GM19455 (cell line): ENCODE measurements at regions not wholly inside any gene's neighbourhood (a gene's known extent, or its start where the extent isn't known, plus 50 kb on each side); places are given as distances from the start of the nearest gene placed in this dataset.

Source experiments
- ATAC-seq: cut with Tn5 transposase; IDR thresholded peaks from one replicate; pipeline ENCODE4 v1.9.1; 2021; ENCODE audit not compliant: unreplicated experiment

DNA sequence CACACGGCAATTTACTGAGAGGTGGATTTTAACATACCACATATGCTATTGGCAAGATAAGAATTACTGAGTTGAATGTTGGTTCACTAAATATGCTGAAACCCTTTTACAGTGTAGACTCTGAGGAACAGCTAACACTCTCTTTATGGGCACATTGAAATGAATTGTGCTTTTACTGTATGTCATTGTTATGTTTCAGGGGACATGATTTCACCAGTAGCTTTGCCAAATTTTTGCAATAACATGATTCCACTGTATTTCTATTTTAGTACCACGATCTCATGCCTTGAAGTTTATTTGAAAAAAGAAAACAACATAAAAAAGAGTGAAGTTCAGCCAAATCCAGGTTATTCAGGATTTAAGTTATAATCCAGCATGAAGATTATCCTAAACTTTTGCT lies 188.5 kb downstream of the HLX start:
- no peak for ATAC-seq

DNA sequence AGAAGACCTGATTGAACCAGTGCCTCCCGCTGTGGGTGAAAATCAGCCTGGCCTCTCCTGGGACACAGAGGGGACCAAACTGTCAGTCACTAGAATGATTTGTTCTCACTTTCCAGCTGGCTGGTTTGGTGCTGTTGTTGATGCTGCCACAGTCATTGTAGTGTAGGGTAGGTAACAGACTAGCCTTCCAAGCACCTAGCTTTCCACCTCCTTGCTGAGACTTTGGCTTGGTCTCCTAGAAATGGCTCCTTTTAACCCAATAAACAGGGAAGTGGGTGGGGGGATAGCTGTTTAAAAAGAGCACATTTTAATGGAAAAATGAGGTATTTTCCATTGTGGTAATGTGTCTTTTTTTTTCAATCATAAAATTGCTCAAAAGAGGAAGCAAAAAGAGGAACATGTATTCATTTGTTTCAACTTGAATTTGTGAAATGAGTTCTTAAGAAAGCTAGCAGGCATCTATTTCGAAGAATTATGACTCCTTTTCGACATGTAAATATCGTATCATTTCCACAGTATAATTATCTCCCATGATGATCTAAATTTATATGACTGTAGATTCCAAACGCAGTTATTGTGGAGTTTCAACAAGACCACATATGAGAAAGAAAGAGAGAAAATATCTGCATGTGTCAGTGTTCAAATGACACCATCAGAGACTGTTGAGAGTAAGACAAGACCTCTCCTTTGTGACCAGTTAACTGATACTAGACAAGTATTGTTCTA lies 190.1 kb downstream of the HLX start:
- ATAC-seq = peak; percentile 81

DNA sequence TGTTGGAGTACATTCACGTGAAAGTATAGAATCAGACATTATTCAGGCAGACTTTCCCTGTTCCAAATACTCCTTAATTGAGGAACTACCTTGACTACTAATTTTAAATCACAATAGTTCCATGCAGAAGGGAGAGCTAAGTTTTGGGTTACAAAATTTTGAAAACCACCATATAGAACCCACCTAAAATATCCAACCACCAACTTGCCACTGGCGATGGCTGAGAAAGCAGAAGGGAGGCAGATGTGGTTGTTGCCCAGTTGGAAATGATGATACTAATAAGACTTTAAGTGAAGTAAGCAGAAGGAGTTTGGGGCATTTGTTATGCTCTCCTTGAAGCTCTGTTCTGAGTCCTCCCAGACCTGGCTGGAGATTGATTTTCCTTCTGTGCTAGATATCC lies 190.7 kb downstream of the HLX start:
- no peak for ATAC-seq

DNA sequence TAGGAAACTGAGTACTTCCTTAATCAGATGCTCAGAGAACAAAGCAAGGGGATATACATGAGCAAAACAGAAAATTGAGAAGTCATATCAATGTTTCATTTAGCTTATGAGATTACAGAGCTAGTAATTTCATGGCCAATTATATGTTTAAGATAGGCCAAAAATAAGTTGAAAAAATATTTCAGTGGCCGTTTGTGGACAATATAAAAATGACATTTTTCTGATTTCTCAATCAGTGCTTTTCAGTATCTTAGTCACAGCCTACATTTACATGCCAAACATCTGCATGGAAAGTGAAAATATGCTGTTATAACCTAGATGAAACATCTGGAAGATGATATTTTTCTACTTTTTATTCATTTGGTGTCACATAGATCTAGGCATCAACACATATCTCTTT lies 192.5 kb downstream of the HLX start:
- ATAC-seq = no peak

DNA sequence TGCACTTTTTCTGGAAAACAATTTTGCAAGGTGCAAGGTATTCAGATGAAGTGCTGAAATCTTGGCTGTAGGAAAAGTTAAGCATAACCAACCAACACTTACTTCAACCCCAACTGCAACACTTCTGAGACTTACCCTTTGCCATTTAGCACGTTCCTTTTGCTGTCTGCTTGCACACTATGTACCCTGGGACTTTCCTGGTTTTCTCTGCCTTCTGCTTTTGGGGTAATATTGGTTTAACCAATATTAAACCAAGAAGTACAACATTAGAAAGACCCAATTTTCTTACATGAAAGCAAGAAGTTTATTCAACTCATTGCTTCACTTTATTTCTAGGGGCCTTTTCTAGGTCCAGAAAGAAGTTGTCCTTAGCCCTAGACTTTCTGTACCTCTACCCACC lies 193.0 kb downstream of the HLX start:
- ATAC-seq = no peak

DNA sequence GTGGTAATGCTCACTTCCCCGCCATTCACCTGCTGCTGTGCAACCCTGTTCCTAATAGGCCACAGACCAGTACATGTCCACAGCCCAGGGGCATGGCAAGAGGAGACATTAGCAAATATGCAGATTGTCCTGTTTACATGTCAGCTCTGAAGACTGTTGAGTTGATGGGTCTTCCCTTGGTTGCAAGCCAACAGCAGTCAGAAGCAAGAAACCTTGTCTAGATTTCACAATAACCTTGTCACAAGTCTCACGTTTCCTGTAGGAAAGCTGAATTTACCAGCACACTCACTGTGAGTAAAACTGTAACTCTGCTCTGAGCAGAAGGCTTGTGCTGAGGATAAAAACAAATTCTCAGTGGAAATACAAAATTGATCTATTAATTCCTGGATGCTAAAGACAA lies 195.1 kb downstream of the HLX start:
- no peak for ATAC-seq

DNA sequence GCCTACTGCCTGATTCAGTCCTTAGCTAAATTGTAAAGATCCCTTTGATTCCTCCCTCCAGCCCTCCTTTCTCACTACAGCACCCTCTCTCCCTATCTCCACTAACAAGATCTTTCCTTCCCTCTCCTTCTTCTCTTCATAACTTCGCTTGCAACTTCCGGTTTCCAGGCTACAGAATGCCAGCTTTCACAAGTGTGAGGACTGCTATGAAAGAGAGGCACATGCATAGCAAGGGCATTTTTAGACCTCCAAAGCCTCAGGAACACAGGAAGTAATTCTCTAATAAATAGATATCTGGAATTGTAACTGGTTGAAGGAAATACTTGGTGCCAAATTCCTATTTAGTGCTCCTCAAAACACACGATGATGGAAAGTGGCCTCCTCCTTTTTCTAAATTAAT lies 196.7 kb downstream of the HLX start:
- no peak for ATAC-seq

DNA sequence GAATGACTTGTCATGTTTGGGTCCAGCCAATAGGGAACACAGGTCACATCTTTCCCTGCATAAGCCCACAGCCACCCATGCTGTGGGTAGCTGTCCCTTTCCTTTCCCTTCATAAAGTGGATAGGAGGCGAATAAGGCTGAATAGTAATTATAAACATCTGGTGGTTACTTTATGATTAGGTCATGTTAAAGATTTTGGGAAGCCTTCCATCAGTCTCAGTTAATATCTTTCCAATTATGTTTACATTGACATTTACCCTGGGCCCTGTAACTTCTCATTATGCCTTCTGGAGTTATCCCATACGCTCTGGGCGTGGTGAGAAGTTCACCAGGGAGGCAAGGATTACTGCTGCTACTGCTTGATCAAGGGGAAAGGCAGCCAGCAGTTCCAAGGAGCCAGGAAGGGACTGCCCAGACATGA lies 197.2 kb downstream of the HLX start:
- no peak for ATAC-seq

DNA sequence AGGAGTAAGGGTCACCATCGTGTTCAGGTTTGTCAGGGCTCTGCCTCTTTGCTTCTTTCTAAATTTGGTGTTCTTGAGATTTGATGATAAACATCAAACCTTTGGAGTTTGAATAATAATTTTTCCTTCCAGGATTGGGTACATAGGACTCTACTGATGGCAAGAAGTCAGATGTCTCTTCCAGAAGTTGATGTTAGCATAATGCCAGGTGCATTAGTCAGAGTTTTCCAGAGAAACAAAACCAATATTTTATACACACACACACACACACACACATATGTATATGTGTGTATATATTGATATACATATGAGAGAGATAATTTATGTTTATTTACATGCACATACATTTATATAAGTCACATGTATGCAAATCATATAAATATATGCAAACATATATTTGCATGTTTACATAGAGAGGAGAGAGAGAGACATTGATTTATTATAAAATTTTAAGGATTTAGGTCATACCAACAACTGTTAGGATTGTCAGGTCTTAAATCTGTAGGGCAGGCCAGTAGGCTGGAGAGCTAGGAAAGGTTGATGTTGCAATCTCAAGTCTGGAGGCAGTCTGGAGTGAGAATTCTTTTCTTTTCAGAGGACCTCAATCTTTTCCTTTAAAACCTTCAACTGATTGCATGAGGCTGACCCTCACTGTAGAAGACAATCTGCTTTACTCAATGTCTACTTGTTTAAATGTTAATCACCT lies 199.2 kb downstream of the HLX start:
- ATAC-seq = no peak

DNA sequence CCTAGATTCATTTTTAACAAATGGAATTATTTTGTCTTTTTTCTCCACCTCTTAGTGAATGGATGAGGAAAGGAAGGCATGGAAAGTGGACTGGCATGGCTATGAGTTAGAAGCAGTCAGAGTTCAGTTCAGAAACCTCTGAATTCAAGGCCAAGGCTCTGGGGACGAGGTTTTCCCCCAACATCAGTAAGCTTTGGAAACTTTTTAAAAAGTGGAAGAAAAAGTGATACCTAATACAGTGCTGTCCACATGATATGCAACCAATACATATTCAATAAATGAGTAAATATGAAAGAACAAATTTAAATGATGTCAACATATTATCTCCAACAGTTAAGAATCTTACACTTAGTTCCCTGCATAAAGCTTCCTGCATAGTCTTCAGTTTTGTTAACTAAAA lies 204.7 kb downstream of the HLX start:
- no peak for ATAC-seq

DNA sequence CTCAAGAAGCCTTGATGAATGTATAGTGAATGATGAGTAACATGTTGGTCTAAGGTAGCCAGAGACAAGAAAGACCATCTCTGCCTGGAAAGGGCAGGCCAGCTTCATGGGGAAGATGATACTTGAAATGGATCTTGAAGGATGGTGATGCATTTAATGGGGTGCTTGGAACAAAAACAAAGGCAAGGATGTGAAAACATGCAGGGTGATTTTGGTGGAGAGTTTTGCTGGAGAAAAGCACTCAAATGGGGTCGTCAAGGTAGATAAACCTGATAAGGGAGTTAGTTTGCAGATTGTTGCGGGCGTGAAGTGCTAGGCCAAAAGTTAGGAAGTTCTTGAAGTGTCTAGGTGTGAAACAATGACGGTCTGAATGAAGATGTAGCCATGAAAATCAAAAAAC lies 205.4 kb downstream of the HLX start:
- ATAC-seq = no peak

DNA sequence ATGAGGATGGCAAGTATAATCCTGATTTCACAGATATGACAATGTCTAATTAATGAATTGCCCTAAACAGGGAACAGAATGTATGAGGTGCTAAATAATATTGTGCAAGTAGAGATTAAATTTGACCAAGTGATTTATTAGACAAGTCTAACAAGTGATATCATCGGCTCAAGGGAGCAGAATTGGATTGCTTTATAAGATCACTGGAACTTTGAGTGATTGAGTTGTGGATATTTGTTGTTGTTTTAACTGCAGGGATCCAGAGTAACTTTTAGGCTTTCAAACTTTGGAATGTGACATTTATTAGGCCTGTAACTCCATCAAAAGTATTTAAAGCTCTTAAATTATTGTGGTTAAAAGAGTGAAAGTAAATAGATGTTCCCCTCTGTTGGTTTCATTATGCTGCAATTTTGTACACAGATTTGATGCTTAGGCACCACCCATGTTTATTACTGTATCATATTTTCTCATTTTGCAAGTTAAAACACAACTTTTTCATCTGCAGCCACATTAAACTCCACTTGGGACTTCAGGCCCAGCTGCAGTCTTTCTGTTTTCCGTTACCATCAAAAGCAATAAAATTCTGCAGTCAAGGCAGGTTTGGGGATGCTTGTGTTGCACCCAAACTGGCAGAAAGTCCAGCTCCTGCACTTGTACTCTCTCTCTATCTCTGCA lies 206.6 kb downstream of the HLX start:
- no peak for ATAC-seq

DNA sequence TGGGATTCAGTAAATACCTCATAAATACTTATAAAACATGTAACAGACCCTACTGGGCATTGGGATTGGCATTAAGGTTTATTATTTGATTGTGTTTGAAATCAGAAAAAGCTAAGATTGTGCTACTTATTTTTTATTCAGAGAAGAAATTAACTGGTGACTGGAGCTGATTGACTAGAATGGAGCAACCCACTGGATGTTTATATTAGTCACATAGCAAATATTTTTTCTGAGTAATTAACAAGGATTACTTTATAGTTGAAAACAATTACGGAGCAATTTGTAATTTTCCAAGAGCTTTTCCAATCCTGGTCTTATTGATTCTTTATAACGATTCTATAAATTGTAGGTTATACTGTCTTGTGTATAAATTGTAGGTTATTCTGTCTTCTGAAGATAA lies 208.7 kb downstream of the HLX start:
- ATAC-seq = no peak

DNA sequence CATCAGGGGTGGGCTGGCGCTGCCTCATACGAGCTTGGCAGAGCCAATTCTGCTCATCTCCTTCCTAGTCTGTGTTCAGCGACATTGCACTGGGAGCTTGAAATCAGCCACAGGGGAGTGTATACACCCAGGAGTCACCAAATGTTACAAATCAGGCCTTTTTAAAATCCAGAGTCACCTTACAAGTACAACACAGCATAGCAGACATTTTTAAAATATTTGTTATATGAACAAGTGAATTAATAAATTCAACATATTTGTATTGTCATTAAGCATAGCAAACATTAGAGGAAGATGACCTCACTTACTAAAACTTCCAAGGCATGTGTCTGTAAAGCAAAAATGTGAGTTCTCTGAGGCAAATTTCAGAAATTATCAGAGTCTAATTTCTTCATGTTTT lies 210.0 kb downstream of the HLX start:
- no peak for ATAC-seq

DNA sequence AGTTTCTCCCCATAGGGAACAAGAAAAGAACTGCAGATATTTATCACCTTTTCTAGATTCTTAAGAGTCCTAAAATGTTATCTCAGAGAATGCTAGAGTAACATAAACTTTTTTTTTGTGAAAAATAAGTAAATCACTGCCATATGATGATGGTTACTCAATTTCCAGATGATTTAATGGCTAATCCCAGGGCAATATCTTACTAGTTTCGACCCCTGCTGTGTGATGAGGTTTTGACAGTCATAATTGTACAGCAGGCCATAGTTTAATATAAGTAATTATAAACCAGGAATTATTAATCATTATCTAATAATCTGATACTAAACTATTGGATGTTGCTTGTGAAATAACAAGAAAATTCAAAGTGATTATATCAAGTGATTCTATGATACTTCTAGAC lies 210.6 kb downstream of the HLX start:
- no peak for ATAC-seq

DNA sequence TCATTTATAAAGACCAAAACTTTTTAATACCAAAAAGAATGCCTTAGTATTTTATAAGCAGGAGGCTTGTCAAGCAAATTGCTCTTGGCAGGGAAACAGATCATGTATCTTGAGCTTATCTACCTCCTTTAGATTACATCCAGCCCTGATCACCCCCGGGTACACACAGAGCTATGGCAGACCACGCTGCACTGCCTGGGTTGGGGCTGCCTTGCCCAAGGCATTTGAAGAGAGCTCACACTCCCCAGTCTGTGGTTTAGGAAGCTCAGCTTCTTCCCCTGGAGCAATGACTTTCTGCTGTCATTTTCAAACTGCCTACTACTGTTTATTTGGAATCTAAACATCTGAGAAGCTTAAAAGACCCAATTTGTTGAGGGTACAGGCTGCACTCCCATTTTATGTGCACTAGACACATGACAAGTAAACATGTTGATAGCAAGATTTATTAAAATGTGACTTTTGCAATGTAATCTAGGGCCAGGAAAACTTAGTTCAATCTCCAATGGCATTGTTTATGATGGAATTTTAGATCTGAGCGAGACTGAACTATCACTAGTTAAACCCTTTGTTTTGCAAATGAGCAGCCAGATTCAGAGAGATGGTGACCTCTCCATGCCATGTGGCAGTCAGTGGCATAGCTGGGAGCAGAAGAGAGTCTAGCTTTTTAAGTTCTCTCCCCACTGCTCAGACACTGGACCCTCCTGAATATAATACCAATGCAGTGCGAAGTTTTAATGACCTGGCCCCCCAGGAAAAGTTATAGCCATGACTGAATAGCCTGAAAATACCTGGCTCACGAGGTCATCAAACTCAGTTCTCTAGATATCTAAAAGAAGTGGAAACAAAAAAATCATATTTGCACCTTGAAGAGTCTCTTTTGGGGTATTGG lies 214.9 kb downstream of the HLX start:
- no peak for ATAC-seq

DNA sequence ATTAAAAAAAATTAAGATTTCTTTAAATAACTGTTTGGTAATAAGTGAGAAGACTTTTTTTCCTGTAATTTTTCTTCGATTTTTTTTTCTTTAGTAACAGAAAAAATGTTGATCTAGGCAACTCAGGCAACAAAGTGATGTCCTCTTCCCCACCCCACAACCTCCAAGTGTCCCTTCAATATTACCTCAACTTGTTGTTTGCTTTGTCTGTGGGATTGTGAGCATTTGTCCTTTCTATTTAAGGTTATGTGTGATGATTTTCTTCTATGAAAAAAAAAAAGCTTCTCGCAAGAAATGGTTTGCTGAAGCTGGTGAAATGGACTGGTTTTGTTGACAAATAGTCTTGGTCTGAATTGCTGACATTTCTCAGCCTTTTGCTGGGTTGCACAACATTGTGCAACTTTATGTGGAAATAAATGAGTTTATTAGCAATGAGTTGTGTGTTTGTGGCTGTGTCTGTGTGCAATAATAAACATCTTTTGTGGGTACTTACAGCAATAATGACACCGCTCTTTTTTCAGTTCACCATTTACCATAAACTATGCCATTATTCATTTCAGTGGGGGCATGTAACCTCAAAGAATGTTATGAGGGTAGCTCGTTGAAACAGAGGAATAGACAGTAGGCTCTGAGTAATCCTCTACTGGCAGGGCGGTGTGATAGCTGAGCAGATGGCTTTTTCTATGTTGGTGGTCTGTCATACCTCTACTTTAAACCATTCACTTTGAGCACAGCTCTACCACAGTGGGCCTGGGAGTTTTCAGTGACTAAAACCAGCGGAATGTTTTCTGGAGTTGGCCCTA lies 218.4 kb downstream of the HLX start:
- no peak for ATAC-seq

DNA sequence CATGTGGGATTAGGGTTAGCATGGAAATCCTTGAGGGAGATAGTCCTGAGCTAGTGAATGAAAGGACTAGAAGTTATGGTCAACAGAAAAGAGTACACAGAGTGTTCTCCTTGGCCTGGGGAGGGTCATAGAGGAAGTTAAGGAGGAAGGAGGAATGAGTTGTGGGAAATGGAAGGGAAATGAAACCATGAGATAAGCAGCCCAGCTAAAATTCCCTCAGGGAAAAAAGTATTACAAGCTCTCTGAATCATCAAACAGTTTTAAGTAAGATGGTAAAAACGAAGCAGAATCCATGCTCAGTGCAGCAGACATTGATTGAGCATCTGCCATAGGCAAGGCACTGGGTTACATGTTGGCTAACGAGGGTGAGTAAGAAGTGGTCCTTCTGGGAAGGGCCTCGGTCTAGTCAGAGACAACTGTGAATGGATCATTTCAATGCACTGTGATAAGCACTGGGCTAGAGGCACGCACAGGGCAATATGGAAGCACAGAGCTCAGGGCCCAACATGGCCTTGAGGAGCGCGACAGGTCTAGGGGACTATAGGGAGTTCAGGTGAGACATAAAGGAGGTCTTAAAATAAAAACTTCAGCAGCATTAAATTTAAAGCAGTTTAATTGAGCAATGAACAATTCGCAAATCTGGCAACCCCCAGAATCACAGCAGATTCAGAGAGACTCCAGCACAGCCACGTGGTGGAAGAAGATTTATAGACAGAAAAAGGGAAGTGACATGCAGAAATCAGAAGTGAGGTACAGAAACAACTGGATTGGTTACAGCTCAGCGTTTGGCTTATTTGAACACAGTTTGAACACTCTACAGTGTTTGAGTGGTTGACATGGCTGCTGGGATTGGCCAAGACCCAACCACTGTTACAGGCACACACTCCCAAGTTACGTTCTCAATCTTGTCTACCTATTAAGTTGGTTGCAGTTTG lies 219.5 kb downstream of the HLX start:
- ATAC-seq = no peak
